ENCODE measurements at regions not wholly inside any gene's neighbourhood (a gene's known extent, or its start where the extent isn't known, plus 50 kb on each side); places are given as distances from the start of the nearest gene placed in this dataset.
"Not testable (repeated sequence)": the region's sequence is repeated elsewhere in the genome, so short reads cannot be mapped to it uniquely, and the experiment has no call there.

- not testable (repeated sequence) for TF ChIP-seq CTCF (conservative IDR thresholded peaks at IDR 0.05); ZFX (IDR thresholded peaks at IDR 0.05)
Observed at GRCh38 chr10:44252631-44253030, 132.3 kb downstream of the CXCL12 start.
